GM19238 (cell line): ENCODE measurements at regions not wholly inside any gene's neighbourhood (a gene's known extent, or its start where the extent isn't known, plus 50 kb on each side); places are given as distances from the start of the nearest gene placed in this dataset.

Source experiments
- DNase-seq: peaks from one replicate; pipeline ENCODE4 v3.0.0; 2011; ENCODE audit warnings: low spot score; ENCODE audit not compliant: insufficient read length

- no peak for DNase-seq
These were observed 611.6 kb downstream of the INSC start for GRCh38 chr11:15726221-15726746.

DNA sequence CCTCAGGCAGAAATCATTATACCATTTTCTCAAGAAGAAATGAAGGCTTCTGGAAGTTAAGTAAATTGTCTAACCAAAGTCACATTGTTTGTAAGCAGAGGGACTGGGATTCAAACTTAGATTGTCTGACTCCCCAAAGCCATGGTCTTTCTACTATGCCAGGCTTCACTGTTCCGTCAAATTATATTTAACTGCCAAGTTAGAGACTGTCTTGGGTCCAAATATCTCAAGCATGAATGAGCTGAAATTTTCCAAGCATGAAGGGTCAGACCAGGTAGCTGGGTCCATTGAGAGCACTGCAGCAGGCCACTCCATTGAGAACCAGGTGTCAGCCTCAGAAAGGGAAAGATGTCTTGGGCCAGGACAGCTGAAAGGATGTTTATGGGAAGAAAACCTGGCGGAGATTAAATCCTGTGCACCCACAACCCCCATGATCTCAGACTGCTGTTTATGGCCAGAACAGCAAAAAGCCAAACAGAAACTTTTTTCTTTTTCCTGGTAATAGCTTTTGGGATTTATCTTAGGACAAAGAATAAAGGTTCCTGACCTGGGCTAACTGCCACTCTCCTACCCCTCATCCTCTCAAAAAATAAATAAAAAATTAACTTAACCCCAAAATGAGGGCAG is 612.3 kb downstream of the INSC start:
- DNase-seq = no peak

DNA sequence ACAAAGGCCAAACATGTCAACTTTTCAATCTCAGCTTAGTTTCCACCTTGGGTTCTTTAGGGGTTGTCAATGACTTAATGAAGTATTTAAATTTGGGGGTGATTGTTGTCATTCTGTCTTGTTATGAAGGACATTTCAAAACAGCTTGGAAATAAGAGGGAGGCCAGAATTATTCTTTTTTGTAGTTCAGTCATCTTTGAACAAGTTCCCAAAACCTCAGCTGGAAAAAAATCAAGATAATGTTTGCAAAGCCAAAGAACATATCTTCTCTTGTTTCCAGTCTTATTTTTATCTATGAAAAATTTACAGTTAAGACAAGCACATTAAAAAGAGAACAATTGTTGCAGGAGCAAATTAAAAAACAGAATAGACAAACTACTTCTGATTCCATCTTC is 612.8 kb downstream of the INSC start:
- no peak for DNase-seq

GRCh38 chr11:15728207-15728606 is 613.5 kb downstream of the INSC start:
- DNase-seq = no peak

GRCh38 chr11:15730263-15730994 is 615.7 kb downstream of the INSC start:
- DNase-seq = no peak

DNA sequence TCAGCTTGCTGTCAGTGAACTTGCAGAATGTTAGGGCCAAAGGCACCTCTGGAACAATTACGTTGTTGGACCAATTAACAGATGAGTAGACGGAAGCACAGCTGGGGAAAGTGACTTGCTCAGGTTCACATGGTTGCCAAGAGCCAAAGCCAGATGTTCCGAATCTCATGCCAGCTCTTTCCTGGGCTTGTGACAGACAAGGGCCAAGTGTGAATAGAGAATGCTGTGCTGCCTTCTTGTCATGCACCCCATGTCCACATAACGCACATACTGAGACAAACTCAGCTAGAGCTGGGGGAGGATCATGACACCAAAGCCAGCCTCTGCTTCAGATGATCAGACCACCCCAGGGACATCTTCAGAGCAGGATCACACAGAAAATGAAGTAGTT is 616.3 kb downstream of the INSC start:
- DNase-seq = no peak

- DNase-seq = no peak
These were observed 620.6 kb downstream of the SOX6 start for GRCh38 chr11:15735706-15736105.

DNA sequence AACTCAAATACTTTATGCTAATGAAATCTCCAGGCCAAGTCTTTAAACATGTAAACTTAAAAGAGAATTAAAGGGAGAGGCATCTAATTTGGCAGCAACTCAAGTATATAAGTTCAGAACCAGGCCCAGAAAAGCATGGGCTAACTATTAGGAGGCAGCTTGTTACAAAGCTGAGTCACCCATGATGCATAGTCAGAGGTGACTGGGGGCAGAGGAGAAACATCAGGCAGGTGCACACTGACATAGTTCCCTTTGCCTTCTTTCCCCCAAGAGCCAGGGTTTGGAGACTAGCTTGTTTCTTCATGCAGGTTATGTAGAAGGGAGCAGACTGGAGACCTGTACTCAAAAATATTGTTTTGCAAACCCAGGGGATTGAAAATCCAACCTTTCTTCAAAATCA is 619.0 kb downstream of the SOX6 start:
- DNase-seq = no peak

GRCh38 chr11:15738931-15739330 is 617.4 kb downstream of the SOX6 start:
- no peak for DNase-seq

DNA sequence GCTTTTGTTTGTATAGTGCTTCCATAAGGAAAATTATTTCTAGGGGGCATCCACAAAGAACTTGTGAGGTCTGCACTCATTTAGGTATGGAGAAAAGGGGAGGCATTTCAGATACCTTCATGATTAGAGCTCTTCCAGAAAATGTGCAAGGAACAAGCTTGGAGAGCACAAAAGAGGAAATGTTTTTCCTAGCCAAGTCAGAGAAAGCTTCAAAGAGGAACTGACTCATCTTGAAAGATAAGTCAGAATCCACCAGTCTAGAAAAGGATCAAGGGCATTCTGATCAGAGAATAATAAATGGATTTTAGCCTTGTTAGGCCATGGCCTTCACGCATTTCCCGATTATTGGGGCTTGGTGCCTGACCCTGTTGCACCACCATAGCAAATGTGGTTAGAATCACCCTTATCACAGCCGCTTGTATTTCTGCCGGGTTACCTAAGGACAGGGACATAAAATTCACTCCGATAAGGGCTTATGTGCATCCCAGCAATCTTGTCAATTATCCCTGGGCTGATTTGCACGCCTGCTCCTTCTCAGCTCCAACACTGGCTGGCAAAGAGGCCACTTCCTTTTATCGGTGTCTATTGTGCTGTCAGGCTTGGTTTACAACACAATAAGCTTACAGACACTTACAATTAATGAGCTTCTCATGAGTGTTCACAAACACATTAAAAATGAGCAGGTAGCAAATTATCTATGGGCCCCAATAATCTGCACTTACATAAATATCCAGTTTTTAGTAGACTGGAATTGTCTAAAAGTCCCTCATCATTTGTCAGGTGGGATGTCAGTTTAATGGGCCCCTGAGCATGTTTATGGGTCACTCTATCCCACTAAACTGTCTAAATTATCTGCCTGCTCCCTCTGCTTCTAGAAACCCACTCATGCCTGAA is 613.5 kb downstream of the SOX6 start:
- DNase-seq = no peak

DNA sequence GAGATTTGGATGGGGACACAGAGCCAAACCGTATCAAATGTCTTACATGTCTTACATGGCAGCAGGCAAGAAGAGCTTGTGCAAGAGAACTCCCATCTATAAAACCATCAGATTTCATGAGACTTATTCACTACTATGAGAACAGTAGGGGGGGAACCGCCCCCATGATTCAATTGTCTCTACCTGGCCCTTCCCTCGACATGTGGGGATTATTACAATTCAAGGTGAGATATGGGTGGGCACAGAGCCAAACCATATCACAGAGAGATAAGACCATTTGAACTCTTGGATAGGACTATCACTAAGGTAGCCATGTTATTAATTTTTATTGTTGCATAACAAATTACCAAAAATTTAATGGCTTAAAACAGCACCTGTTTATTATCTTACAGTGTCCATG is 611.7 kb downstream of the SOX6 start:
- DNase-seq = no peak

GRCh38 chr11:15745266-15745665 is 611.1 kb downstream of the SOX6 start:
- DNase-seq = no peak

GRCh38 chr11:15747671-15748070 is 608.7 kb downstream of the SOX6 start:
- DNase-seq = no peak

- DNase-seq = no peak
These were observed 608.2 kb downstream of the SOX6 start for GRCh38 chr11:15748132-15748531.

GRCh38 chr11:15748741-15749140 is 607.6 kb downstream of the SOX6 start:
- DNase-seq = no peak

DNA sequence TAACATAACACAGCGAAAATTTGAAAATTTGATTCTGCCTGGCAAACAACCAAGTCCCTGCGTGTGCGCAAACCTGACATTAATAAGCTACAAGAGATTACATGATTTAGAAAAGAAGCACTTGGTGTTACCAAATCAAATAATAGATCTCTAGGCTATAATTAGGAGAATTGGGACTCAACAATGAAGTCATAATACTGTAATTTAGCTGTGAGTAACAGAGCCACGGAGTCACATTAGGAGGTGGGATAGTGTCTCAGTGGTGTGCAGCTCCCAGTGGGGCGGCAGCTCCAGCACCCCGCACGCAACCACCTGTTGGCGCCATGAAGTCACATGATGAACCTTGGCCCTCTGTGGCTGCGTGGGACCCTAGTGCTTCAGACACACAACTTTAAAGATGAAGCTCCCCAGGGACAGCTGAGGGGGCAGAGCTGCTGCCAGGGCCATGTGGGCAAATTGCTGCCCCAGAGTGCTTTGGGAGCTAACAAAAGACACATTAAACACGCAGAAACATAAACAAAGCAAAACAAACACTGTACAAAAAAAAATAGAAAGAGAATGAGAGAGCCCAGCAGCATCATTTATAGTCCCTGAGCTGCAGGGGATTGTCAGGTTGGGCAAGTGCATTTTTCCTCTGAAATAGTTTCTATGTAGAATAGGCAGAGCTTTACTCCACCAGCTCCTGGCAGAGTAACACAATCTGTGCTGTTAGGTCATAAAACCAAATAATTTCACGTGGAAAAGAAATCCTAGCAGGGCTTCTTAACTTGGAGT is 605.6 kb downstream of the SOX6 start:
- DNase-seq = no peak

DNA sequence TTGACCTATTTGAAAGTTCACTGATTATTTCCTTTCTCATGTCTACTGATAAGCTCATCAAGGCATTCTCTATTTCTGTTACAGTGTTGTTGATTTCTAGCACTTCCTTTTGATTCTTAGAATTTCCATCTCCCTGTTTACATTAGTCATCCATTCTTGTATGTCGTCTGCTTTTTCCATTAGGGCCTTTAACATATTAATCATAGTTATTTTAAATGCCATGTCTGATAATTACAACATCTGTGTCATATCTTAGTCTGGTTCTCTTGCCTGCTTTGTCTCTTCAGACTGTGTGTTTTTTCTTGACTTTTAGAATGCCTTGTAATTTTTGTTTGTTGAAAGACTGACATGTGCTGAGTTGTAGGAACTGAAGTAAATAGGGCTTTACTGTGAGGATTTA is 602.1 kb downstream of the SOX6 start:
- DNase-seq = no peak

- DNase-seq = no peak
These were observed 599.2 kb downstream of the SOX6 start for GRCh38 chr11:15757048-15757698.

GRCh38 chr11:15758857-15759465 is 597.4 kb downstream of the SOX6 start:
- DNase-seq = no peak

DNA sequence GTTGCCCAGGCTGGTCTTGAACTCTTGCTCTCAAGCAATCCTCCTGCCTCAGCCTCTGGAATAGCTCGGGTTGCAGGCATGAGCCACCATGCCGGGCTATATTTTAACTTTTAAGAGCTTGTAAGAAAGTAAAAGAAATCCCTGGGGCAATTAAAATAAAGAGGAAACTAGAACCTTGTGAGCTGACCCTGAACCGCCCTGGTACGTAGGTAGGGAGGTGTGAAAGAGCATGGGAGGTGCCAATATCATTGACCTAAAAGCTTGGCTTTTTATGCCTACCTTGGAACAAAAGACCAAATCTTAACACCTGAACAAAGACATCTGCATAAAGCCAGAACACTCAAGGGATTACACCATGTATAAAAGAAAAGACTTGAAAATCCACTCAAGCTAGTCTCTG is 595.1 kb downstream of the SOX6 start:
- DNase-seq = no peak
